Panc1 (cell line): ENCODE measurements at regions not wholly inside any gene's neighbourhood (a gene's known extent, or its start where the extent isn't known, plus 50 kb on each side); places are given as distances from the start of the nearest gene placed in this dataset.

Experiments used
- ATAC-seq: fragments of 200-7000 bp; cut with Tn5 transposase; 2 replicates; pipeline ENCODE4 v1.9.1; 2020; ENCODE audit warnings: mild to moderate bottlenecking, moderate library complexity
- BruUV-seq: library from RNA; stranded (reverse); fragments of 400-500 nt; replicated peaks from 2 replicates; lab custom pipeline; 2021; lab: Mats Ljungman, UMichigan
- CTCF ChIA-PET: fragments of 300-600 bp; sonication (Branson Sonifier 250); formaldehyde crosslinking; loops from one replicate; lab custom pipeline; 2022; ENCODE audit warnings: antibody characterized with exemption; lab: Charles Lee
- POLR2A ChIA-PET: fragments of 300-600 bp; sonication (Branson Sonifier 250); formaldehyde crosslinking; loops from one replicate; lab custom pipeline; 2022; ENCODE audit warnings: antibody characterized with exemption; lab: Charles Lee
- DNase-seq: peaks from one replicate; pipeline ENCODE4 v3.0.0-alpha.2; 2010; ENCODE audit warnings: low read depth, low spot score
- H3K27ac ChIP-seq: 2 replicates; pipeline ENCODE4 v1.5.1; 2011; ENCODE audit warnings: mild to moderate bottlenecking, low read length, inconsistent platforms
- H3K27me3 ChIP-seq: fragments of 200-500 bp; sonication (Bioruptor generic); 2 replicates; pipeline ENCODE4 v1.6.0; 2014; ENCODE audit warnings: low read length, inconsistent platforms; ENCODE audit not compliant: control insufficient read depth, insufficient read depth
- H3K36me3 ChIP-seq: fragments of 200-500 bp; sonication (Bioruptor generic); 2 replicates; pipeline ENCODE4 v1.5.1; 2014; ENCODE audit warnings: inconsistent platforms, mild to moderate bottlenecking, low read length, moderate library complexity; ENCODE audit not compliant: control insufficient read depth, insufficient read depth
- H3K4me1 ChIP-seq: 2 replicates; pipeline ENCODE4 v1.5.1; 2011; ENCODE audit warnings: inconsistent platforms, mild to moderate bottlenecking, low read length, moderate library complexity; ENCODE audit not compliant: control insufficient read depth, insufficient read depth
- H3K4me3 ChIP-seq, 2 experiments: 2 replicates each; pipeline ENCODE4 v1.5.1; 2011 to 2012; ENCODE audit warnings: low read depth in 2 of 2, low read length in 2 of 2, mild to moderate bottlenecking in 2 of 2, inconsistent platforms in 1 of 2, moderate library complexity in 1 of 2
- H3K9me3 ChIP-seq: fragments of 200-500 bp; sonication (Bioruptor generic); 2 replicates; pipeline ENCODE4 v1.5.1; 2014; ENCODE audit warnings: low read depth, mild to moderate bottlenecking, inconsistent platforms, low read length, moderate library complexity; ENCODE audit not compliant: control insufficient read depth, insufficient read depth
- POLR2AphosphoS5 ChIP-seq: IDR thresholded peaks from 2 replicates; pipeline ENCODE4 v1.6.1; 2012; ENCODE audit warnings: mild to moderate bottlenecking, low read depth, low read length, moderate library complexity
- REST ChIP-seq, 2 experiments: IDR thresholded peaks; 2 replicates each; pipeline ENCODE4 v1.6.1; 2011 to 2012; ENCODE audit warnings: low read depth in 2 of 2, control low read depth in 1 of 2, low read length in 1 of 2, mild to moderate bottlenecking in 1 of 2, moderate library complexity in 1 of 2; ENCODE audit not compliant: insufficient read depth in 1 of 2
- SIN3A ChIP-seq: IDR thresholded peaks from 2 replicates; pipeline ENCODE4 v1.6.1; 2012; ENCODE audit warnings: low read depth, mild to moderate bottlenecking, low read length, moderate library complexity, borderline replicate concordance; ENCODE audit not compliant: insufficient read depth
- TCF7L2 ChIP-seq: IDR thresholded peaks from 2 replicates; pipeline ENCODE4 v1.6.1; 2011; ENCODE audit warnings: mild to moderate bottlenecking, low read depth, low read length, inconsistent platforms
- in situ Hi-C: cut with HindIII; loops from 2 replicates; pipeline ENCODE4 v1.10.0; 2016; ENCODE audit warnings: low sequenced_read_pairs, low pct_unique_long_range_greater_than_20kb
- intact Hi-C: fragments of 100-400 bp; cut with micrococcal nuclease; formaldehyde crosslinking; loops from one replicate; pipeline ENCODE4 v1.10.0; 2022; ENCODE audit not compliant: unreplicated experiment
- TF ChIP-seq, protein P1 (sequence below): fragments of 450-650 bp; IDR thresholded peaks from 2 replicates; pipeline ENCODE4 v1.5.1; 2017; ENCODE audit warnings: mild to moderate bottlenecking

DNA sequence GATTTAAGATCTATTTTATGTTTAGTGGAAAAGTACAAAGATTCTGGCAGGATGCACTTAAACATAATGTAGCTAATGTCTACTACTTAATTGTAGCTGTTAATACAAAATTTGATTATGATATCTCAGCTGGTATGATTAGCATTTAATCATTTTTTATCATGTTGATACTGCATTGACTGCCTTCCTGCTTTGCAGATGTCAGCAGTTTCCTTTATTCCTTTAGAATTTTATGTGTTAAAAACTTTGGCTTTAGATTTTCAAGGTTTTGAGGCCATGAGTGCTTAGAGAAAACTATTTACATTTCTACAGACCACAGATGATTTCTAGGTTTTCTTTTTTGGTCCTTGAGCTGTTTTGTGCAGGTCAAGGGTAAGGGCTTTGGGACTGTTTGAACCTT is 152.2 kb downstream of the ZNF326 start:
- in situ Hi-C loops = no loop called here
- Histone ChIP-seq H3K27ac (no peak overlapping the region), H3K36me3 (no peaks in the 10 kb centered on the region), H3K27me3 (no peaks in the 10 kb centered on the region), H3K4me3 (no peak overlapping the region), H3K9me3 (no peaks in the 10 kb centered on the region), H3K4me1 (no peaks in the 10 kb centered on the region)
- CTCF ChIA-PET = no interaction called here
- no TSS peak for BruUV-seq
- DNase-seq (no peak), ATAC-seq (no peak)
- TF ChIP-seq POLR2AphosphoS5 = no peak
- no peak for TF ChIP-seq TCF7L2
- TF ChIP-seq REST (IDR thresholded peaks at IDR 0.05; ENCODE audit: insufficient read depth in 1 of 2, low read depth in 2 of 2, low read length in 1 of 2) = no peak
- no peak for TF ChIP-seq SIN3A
- POLR2A ChIA-PET = no interaction called here
- intact Hi-C loops = no loop called here

GRCh38 chr1:90144820-90145219 is 149.9 kb downstream of the ZNF326 start:
- H3K9me3 ChIP-seq = no peaks in the 10 kb centered on the region; the same call in 1 of the 2 replicates
- ChIA-PET CTCF (no interaction called here), POLR2A (no interaction called here)
- BruUV-seq = no TSS peak
- TF ChIP-seq POLR2AphosphoS5 = no peak
- TF ChIP-seq SIN3A = no peak
- no peak for TF ChIP-seq TCF7L2
- no peak for TF ChIP-seq REST (IDR thresholded peaks at IDR 0.05; ENCODE audit: insufficient read depth in 1 of 2, low read depth in 2 of 2, low read length in 1 of 2)
- TF ChIP-seq, protein P1, sequence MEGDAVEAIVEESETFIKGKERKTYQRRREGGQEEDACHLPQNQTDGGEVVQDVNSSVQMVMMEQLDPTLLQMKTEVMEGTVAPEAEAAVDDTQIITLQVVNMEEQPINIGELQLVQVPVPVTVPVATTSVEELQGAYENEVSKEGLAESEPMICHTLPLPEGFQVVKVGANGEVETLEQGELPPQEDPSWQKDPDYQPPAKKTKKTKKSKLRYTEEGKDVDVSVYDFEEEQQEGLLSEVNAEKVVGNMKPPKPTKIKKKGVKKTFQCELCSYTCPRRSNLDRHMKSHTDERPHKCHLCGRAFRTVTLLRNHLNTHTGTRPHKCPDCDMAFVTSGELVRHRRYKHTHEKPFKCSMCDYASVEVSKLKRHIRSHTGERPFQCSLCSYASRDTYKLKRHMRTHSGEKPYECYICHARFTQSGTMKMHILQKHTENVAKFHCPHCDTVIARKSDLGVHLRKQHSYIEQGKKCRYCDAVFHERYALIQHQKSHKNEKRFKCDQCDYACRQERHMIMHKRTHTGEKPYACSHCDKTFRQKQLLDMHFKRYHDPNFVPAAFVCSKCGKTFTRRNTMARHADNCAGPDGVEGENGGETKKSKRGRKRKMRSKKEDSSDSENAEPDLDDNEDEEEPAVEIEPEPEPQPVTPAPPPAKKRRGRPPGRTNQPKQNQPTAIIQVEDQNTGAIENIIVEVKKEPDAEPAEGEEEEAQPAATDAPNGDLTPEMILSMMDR = no peak
- in situ Hi-C loops (no loop called here), intact Hi-C loops (no loop called here)
- H3K27ac ChIP-seq = no peak overlapping the region
- no peak for ATAC-seq
- no peak overlapping the region for H3K4me3 ChIP-seq
- no peaks in the 10 kb centered on the region for H3K27me3 ChIP-seq
- no peak for DNase-seq
- H3K36me3 ChIP-seq = no peaks in the 10 kb centered on the region
- no peaks in the 10 kb centered on the region for H3K4me1 ChIP-seq
